Activated CD8-positive, alpha-beta memory T cell treated with anti-CD3 and anti-CD28 coated beads, Interleukin-2, amount 10 ng/mL, durations not matched to agents 7 days and 5 days (primary cell): ENCODE measurements at regions not wholly inside any gene's neighbourhood (a gene's known extent, or its start where the extent isn't known, plus 50 kb on each side); places are given as distances from the start of the nearest gene placed in this dataset.
"Not testable (repeated sequence)": the region's sequence is repeated elsewhere in the genome, so short reads cannot be mapped to it uniquely, and the experiment has no call there.

Experiments used
- ATAC-seq: fragments of 150-1000 bp; cut with Tn5 transposase; one replicate; pipeline ENCODE4 v1.10.0; 2021; ENCODE audit warnings: moderate library complexity
- CTCF ChIA-PET: fragments of 350-600 bp; sonication (Branson Sonifier 250); formaldehyde crosslinking; loops from one replicate; lab custom pipeline; 2021; ENCODE audit warnings: antibody characterized with exemption; lab: Charles Lee
- DNase-seq: peaks from one replicate; pipeline ENCODE4 v3.0.0-alpha.2; 2020
- H3K27ac Mint-ChIP-seq: one replicate; pipeline ENCODE4 v1.8.0; 2021; ENCODE audit warnings: mild to moderate bottlenecking, mixed read lengths
- H3K27me3 Mint-ChIP-seq: one replicate; pipeline ENCODE4 v1.8.0; 2021; ENCODE audit warnings: mixed read lengths
- H3K36me3 Mint-ChIP-seq: one replicate; pipeline ENCODE4 v1.8.0; 2021; ENCODE audit warnings: mild to moderate bottlenecking, mixed read lengths
- H3K4me1 Mint-ChIP-seq: one replicate; pipeline ENCODE4 v1.8.0; 2021; ENCODE audit warnings: mixed read lengths
- H3K4me3 Mint-ChIP-seq: one replicate; pipeline ENCODE4 v1.8.0; 2021; ENCODE audit warnings: mild to moderate bottlenecking, moderate library complexity, mixed read lengths
- H3K9me3 Mint-ChIP-seq: one replicate; pipeline ENCODE4 v1.8.0; 2022; ENCODE audit warnings: low read depth, mixed read lengths

DNA sequence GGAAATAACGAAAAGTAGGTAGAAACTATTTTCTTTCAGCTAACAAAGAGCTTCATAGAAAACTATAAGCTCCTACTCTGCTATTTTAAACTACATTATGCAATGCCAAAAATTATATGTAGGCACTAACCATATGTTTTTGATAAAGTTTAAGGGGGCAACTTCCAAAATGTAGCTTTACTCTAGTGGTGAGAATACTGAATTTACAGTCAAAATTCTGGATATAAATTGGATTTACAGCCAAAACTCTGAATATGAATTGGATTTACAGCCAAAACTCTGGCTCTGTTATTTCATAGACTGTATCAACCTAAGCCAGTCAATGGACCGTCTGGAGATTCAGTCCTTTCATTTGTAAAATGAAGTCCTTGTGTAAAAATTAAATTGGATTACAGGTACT, 86.8 kb upstream of the ANK3 start:
- H3K27me3 Mint-ChIP-seq = no peaks in the 10 kb centered on the region
- ATAC-seq (no peak), DNase-seq (no peak)
- H3K4me1 Mint-ChIP-seq = no peaks in the 10 kb centered on the region
- H3K9me3 Mint-ChIP-seq = no peaks in the 10 kb centered on the region
- CTCF ChIA-PET = no interaction called here
- no peaks in the 10 kb centered on the region for H3K36me3 Mint-ChIP-seq
- H3K4me3 Mint-ChIP-seq = no peak overlapping the region
- no peak overlapping the region for H3K27ac Mint-ChIP-seq

DNA sequence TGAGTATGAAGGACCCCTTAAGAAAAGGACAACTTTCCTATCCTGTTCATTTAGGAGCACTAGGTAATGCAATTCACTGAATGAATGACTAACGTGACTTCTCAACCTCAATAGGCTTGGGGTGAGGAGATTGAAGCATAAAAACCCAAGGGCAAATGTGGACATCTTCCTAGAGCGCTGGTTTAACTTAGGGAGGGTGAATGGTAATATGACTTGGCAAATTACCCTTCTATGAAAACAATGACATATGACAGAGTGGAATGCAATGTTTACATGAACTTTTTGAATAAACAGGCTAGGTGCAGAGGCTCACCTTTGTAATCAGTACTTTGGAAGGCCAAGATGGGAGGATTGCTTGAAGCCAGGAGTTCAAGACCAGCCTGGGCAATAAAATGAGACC, 83.9 kb upstream of the ANK3 start:
- Mint-ChIP-seq H3K4me1 (no peaks in the 10 kb centered on the region), H3K27me3 (no peaks in the 10 kb centered on the region)
- ATAC-seq = no peak

DNA sequence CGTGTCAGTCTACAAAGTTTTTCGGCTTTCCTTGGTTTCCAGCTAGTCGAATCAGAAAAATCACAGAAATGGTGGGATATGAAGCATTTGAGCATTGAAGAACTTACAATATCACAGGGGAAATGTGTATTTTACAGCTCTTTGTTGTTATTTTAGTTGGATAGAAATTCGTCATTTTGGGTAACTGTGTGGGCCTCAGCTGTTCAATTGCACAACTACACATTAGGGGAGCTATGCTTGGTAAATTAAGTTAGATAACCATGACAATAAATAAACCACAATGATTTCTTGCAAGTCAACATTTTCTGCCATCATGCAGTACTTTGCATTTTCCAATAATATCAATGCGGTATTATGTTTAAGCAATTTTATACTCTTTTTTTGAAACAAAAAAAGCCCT, 80.4 kb upstream of the ANK3 start:
- Mint-ChIP-seq H3K4me3 (no peak overlapping the region), H3K36me3 (no peaks in the 10 kb centered on the region), H3K27ac (no peak overlapping the region), H3K27me3 (no peaks in the 10 kb centered on the region), H3K4me1 (no peaks in the 10 kb centered on the region), H3K9me3 (peaks cover 2% of the 10 kb centered on the region)
- ATAC-seq (no peak), DNase-seq (no peak)
- CTCF ChIA-PET = no interaction called here

More for the DNA sequence above, 83.9 kb upstream of the ANK3 start:
- H3K4me3 Mint-ChIP-seq = no peak overlapping the region
- H3K27ac Mint-ChIP-seq = no peak overlapping the region
- DNase-seq = no peak
- CTCF ChIA-PET = no interaction called here
- no peaks in the 10 kb centered on the region for H3K36me3 Mint-ChIP-seq
- peaks cover 2% of the 10 kb centered on the region for H3K9me3 Mint-ChIP-seq

DNA sequence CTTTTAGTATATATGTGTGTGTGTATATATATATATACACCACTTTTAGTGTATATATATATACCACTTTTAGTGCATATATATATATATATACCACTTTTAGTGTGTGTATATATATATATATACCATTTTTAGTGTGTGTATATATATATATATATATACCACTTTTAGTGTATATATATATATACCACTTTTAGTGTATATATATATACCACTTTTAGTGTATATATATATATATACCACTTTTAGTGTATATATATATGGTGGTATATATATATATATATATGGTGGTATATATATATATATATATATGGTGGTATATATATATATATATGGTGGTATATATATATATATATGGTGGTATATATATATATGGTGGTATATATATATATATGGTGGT, 79.5 kb upstream of the ANK3 start:
- CTCF ChIA-PET, H3K27ac Mint-ChIP-seq, H3K4me1 Mint-ChIP-seq, H3K27me3 Mint-ChIP-seq, DNase-seq, H3K9me3 Mint-ChIP-seq, ATAC-seq, H3K36me3 Mint-ChIP-seq, H3K4me3 Mint-ChIP-seq: not testable (repeated sequence)

DNA sequence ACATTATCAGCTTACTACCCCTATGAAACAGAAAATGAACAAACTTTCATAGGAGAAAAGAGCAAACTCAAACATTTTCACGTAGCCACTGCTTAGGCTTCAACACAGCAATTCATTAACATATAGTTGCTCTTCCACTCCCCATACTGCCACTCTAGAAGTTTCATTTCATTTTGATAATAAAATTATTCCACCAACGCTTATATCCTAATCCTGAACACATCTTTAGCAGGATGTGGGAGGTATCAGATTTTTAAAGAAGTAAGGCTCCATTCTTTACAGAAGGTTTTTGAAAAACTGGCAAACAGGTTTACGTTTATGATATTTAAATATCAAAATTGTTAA, 77.5 kb upstream of the ANK3 start:
- CTCF ChIA-PET = no interaction called here
- peaks cover 2% of the 10 kb centered on the region for H3K9me3 Mint-ChIP-seq
- no peak for DNase-seq

DNA sequence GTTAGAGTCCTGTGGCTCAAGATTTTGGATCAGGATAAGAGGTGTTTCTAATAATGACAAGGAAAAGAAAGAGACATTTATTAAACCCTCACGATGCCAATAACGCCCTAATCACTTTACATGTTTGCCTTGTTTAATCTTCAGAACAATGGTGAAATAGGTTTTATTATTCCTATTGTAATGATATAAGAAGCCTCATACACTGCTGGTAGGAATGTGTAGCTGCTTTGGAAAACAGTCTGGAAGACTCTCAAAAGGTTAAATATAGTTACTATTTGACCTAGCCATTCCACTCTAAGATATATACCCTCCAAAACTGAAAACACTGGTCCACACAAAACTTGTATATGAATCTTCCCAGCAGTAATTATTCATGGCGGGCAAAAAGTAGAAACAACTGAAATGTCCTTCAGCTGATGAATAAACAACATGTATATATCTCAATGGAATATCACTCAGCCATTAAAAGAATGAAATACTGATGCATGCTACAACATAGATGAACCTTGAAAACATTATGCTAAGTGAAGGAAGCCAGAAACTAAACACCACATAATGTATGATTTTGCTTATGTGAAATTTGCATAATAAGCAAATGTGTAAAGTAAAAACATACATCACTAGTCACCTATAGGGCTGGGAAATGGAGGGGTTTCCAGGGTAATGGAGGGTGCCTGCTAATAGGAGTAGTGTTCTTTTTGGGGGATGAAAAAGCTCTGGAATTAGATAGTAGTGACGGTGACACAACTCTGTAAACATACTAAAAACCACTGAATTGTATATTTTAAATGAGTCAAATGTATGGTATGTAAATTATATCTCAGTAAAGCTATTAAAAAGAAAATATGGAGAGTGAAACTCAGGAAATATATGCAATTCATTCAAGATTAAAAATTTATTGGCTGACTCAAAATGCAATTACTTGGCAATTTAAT, 76.9 kb upstream of the ANK3 start:
- Mint-ChIP-seq H3K4me1 (no peaks in the 10 kb centered on the region), H3K4me3 (no peak overlapping the region), H3K27me3 (no peaks in the 10 kb centered on the region), H3K9me3 (peaks cover 2% of the 10 kb centered on the region), H3K27ac (no peak overlapping the region), H3K36me3 (no peaks in the 10 kb centered on the region)
- DNase-seq (no peak), ATAC-seq (no peak)
- CTCF ChIA-PET = no interaction called here

More for the DNA sequence above, 77.5 kb upstream of the ANK3 start:
- no peaks in the 10 kb centered on the region for H3K27me3 Mint-ChIP-seq
- H3K36me3 Mint-ChIP-seq = no peaks in the 10 kb centered on the region
- no peaks in the 10 kb centered on the region for H3K4me1 Mint-ChIP-seq
- H3K4me3 Mint-ChIP-seq = no peak overlapping the region
- ATAC-seq = no peak
- H3K27ac Mint-ChIP-seq = no peak overlapping the region

DNA sequence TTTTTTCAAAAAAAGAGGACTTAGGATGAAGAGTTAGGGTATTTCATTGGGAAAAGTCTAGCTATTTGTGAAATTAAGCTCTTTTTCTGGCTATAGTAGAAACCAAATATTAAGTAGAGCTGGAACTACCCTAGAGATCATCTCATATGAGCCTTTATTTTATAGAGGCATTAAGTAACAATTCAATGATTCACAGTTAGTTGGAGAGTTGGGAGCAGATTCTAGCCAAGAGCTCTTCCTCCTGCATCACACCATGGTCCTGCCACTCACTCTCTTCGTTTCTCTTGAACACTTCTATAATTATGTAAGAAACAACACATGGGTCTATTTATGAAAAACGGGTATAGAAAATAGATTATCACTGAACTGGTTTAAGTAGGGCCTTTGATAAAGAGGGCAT, 76.1 kb upstream of the ANK3 start:
- ATAC-seq (no peak), DNase-seq (no peak)
- H3K27ac Mint-ChIP-seq = no peak overlapping the region
- CTCF ChIA-PET = no interaction called here
- H3K4me3 Mint-ChIP-seq = no peak overlapping the region
- H3K36me3 Mint-ChIP-seq = no peaks in the 10 kb centered on the region
- H3K4me1 Mint-ChIP-seq = no peaks in the 10 kb centered on the region
- no peaks in the 10 kb centered on the region for H3K27me3 Mint-ChIP-seq
- peaks cover 2% of the 10 kb centered on the region for H3K9me3 Mint-ChIP-seq

DNA sequence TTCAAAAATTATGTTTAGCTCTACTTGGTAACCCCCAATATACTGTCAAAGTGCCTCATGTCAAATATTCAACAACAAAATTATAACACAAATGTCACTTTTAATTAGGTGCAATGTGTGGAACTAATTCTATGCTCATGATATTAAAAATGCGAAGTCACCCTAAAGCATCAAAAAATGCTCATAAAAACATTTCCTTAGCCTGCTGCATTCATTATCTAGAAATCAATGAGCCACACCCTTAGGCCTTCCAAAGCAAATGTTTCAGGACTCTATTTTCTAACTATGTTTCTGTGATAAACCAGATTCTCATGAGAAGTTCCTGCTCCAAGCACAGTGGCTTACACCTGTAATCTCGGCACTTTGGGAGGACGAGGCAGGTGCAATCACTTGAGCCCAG, 75.0 kb upstream of the ANK3 start:
- Mint-ChIP-seq H3K4me1 (no peaks in the 10 kb centered on the region), H3K4me3 (no peak overlapping the region), H3K36me3 (no peaks in the 10 kb centered on the region), H3K27ac (no peak overlapping the region), H3K9me3 (no peaks in the 10 kb centered on the region), H3K27me3 (peaks cover 5% of the 10 kb centered on the region)
- CTCF ChIA-PET = no interaction called here
- DNase-seq (no peak), ATAC-seq (no peak)

DNA sequence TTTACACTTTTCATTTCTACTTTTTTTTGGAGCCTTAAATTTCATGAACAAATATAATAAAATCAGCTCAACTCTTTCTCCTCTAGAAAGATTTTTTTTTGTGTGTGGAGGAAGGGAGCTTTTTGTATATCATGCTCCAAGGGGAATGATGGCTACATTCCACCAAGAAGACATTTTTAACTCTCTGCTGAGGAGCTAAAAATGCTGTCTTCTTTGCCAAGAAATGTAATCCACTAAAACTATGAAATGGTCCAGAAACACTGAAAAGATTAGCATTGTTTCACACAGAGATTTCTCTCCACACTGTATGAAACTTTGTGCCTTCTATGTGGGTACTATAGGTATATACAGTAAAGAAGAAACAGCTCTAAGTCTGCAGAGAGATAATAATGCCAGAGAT, 74.1 kb upstream of the ANK3 start:
- CTCF ChIA-PET = no interaction called here
- Mint-ChIP-seq H3K27ac (no peak overlapping the region), H3K4me1 (no peaks in the 10 kb centered on the region), H3K4me3 (no peak overlapping the region), H3K36me3 (no peaks in the 10 kb centered on the region), H3K27me3 (peaks cover 5% of the 10 kb centered on the region), H3K9me3 (no peaks in the 10 kb centered on the region)
- DNase-seq (no peak), ATAC-seq (no peak)

DNA sequence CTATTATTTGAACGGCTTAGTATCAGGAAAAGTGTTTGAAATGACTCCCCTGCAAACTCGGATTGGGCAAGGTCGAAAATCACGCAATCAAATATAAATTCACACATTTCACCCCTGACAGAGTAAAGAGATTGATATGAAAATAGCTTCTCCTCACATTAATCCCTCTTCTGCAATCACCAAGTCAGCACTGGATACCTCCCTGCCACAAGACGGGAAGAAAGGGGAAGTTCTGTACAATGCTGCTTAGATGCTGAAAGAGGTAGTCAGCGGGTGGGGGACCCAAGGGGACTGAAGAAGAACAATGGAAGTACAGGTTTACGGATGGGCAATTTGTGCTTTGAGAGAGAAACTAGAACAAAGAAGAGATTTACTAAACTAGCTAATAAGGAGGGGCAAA, 72.0 kb upstream of the ANK3 start:
- no peak for DNase-seq
- Mint-ChIP-seq H3K27me3 (peaks cover 5% of the 10 kb centered on the region), H3K4me1 (no peaks in the 10 kb centered on the region), H3K9me3 (no peaks in the 10 kb centered on the region), H3K27ac (no peak overlapping the region), H3K4me3 (no peak overlapping the region), H3K36me3 (no peaks in the 10 kb centered on the region)
- ATAC-seq = no peak
- CTCF ChIA-PET = no interaction called here

DNA sequence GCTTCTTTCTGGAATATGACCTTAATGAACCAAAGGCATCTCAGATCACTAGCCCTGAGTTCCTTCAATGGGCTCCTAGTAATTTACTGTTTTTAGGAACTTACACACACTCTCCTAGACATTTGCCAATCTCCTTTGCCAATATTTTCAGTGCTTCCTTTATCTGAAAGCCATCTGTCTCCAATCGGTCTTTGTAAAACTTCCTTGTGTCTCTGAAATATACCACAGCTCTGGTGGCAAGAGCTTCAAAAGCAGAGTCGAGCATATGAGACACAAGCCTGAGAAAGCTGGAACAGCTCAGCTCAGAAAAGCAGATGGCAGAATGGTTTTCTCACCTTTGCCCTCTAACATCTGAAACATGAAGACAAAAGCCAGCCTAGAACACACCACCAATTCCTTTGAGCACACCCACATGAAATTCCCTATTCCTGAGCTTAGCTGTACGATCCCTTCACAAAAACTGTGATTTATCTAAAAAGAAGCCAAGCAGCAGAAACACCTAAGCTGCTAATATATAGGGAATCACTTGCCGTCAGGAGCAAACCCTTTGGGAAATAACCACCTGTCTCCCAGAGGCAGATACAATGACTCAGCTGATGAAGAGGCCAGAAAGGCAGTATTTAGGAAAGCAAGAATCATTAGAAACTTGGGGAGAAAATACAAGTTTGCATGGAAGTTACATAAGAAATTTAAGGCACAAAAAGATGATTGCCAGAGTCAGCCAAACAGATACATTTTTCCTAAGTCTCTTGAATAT, 70.2 kb upstream of the ANK3 start:
- H3K27ac Mint-ChIP-seq = no peak overlapping the region
- peaks cover 5% of the 10 kb centered on the region for H3K27me3 Mint-ChIP-seq
- CTCF ChIA-PET = no interaction called here

DNA sequence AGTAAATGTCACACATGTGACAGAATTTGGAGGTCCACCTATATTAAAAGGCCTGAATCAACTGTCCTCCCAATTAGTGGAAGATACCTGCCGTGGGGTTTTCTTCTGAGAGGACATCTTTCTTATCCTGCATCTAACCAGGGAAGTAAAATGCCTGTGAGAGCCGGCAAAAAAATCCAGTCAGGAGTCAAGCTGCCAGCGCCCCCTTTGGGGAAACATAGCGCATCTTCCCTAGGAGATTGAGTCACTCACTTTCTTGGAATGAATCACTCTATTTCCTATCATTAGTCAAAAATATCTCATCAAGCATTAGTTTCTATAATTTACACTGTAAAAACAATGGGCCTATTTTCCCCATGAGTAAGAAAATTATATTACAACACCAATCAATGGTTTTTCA, 66.4 kb upstream of the ANK3 start:
- CTCF ChIA-PET = no interaction called here
- no peaks in the 10 kb centered on the region for H3K9me3 Mint-ChIP-seq
- ATAC-seq (no peak), DNase-seq (no peak)
- no peaks in the 10 kb centered on the region for H3K36me3 Mint-ChIP-seq
- no peaks in the 10 kb centered on the region for H3K4me1 Mint-ChIP-seq
- no peak overlapping the region for H3K27ac Mint-ChIP-seq
- H3K27me3 Mint-ChIP-seq = peaks cover 5% of the 10 kb centered on the region
- no peak overlapping the region for H3K4me3 Mint-ChIP-seq

More for the DNA sequence above, 70.2 kb upstream of the ANK3 start:
- Mint-ChIP-seq H3K36me3 (no peaks in the 10 kb centered on the region), H3K9me3 (no peaks in the 10 kb centered on the region), H3K4me3 (no peak overlapping the region), H3K4me1 (no peaks in the 10 kb centered on the region)
- ATAC-seq (no peak), DNase-seq (no peak)

DNA sequence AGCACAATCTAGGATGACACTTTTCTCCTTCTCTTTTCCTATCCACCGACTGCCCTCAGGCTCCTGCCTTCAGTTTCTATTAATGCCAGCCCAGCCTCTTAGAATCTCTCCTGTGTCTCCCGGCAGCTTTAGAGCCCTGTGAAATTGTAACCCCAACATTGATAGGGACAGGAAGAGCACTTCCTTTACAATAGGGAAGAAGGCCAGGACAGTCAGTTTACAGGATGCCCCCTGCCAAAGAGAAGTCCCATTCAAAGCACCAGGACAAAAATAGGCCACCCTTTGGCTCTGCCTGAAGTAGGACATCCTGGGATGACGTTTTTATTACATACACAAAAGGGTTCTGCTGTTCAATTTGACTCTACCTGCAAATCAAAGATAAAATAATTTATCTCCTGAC, 64.7 kb upstream of the ANK3 start:
- Mint-ChIP-seq H3K27me3 (no peaks in the 10 kb centered on the region), H3K36me3 (no peaks in the 10 kb centered on the region), H3K4me3 (no peak overlapping the region), H3K4me1 (no peaks in the 10 kb centered on the region), H3K9me3 (no peaks in the 10 kb centered on the region), H3K27ac (no peak overlapping the region)
- CTCF ChIA-PET = no interaction called here
- ATAC-seq (no peak), DNase-seq (no peak)

DNA sequence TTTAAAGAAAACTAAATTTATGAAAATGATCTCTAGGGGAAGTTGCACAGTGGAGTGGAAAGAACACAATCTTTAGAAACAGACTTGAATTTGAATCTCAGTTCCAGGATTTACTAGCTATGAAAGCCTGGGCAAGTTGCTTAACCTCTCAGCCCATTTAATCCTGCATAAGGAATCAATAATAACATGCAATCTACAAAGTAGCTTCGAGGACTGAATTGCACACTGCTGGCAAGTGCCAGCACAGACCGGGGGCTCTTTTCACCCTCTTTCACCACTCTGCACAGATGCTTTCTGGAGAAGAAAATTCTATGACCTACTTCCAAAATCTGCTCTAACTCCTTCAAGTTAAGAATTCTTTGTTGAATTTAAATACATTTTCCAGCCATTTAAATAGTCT, 63.4 kb upstream of the ANK3 start:
- DNase-seq (no peak), ATAC-seq (no peak)
- H3K27ac Mint-ChIP-seq = no peak overlapping the region
- H3K27me3 Mint-ChIP-seq = no peaks in the 10 kb centered on the region
- no peaks in the 10 kb centered on the region for H3K4me1 Mint-ChIP-seq
- CTCF ChIA-PET = no interaction called here
- H3K4me3 Mint-ChIP-seq = no peak overlapping the region
- no peaks in the 10 kb centered on the region for H3K36me3 Mint-ChIP-seq
- H3K9me3 Mint-ChIP-seq = no peaks in the 10 kb centered on the region
